ENCODE measurements at regions not wholly inside any gene's neighbourhood (a gene's known extent, or its start where the extent isn't known, plus 50 kb on each side); places are given as distances from the start of the nearest gene placed in this dataset.

DNA sequence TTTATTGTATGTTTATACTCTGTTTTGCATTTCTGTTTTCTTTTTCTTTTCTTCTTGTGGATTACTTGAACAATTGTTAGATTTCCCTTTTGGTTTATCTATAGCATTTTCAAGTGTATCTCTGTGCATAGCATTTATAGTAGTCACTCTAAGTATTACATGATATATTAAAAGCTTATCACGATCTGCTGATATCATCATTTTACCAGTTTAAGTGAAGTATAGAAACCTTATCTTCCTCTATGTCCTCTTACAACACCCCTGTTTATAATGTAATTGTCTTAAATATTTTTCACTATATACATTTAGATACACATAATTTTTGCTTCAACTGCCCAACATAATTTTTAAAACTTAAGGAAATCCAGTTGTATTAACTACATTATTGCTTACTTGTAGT, 513.9 kb upstream of the CELF2 start:
- TF ChIP-seq, protein P1, sequence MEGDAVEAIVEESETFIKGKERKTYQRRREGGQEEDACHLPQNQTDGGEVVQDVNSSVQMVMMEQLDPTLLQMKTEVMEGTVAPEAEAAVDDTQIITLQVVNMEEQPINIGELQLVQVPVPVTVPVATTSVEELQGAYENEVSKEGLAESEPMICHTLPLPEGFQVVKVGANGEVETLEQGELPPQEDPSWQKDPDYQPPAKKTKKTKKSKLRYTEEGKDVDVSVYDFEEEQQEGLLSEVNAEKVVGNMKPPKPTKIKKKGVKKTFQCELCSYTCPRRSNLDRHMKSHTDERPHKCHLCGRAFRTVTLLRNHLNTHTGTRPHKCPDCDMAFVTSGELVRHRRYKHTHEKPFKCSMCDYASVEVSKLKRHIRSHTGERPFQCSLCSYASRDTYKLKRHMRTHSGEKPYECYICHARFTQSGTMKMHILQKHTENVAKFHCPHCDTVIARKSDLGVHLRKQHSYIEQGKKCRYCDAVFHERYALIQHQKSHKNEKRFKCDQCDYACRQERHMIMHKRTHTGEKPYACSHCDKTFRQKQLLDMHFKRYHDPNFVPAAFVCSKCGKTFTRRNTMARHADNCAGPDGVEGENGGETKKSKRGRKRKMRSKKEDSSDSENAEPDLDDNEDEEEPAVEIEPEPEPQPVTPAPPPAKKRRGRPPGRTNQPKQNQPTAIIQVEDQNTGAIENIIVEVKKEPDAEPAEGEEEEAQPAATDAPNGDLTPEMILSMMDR (IDR thresholded peaks at IDR 0.05; ENCODE audit: low read depth, low read length, missing input control) = no peak
- TF ChIP-seq, protein P2, sequence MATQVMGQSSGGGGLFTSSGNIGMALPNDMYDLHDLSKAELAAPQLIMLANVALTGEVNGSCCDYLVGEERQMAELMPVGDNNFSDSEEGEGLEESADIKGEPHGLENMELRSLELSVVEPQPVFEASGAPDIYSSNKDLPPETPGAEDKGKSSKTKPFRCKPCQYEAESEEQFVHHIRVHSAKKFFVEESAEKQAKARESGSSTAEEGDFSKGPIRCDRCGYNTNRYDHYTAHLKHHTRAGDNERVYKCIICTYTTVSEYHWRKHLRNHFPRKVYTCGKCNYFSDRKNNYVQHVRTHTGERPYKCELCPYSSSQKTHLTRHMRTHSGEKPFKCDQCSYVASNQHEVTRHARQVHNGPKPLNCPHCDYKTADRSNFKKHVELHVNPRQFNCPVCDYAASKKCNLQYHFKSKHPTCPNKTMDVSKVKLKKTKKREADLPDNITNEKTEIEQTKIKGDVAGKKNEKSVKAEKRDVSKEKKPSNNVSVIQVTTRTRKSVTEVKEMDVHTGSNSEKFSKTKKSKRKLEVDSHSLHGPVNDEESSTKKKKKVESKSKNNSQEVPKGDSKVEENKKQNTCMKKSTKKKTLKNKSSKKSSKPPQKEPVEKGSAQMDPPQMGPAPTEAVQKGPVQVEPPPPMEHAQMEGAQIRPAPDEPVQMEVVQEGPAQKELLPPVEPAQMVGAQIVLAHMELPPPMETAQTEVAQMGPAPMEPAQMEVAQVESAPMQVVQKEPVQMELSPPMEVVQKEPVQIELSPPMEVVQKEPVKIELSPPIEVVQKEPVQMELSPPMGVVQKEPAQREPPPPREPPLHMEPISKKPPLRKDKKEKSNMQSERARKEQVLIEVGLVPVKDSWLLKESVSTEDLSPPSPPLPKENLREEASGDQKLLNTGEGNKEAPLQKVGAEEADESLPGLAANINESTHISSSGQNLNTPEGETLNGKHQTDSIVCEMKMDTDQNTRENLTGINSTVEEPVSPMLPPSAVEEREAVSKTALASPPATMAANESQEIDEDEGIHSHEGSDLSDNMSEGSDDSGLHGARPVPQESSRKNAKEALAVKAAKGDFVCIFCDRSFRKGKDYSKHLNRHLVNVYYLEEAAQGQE (IDR thresholded peaks at IDR 0.05) = no peak
- TF ChIP-seq HNF4A (conservative IDR thresholded peaks at IDR 0.05) = no peak
- no peak for TF ChIP-seq TAF1 (conservative IDR thresholded peaks at IDR 0.05)
